ENCODE measurements at regions not wholly inside any gene's neighbourhood (a gene's known extent, or its start where the extent isn't known, plus 50 kb on each side); places are given as distances from the start of the nearest gene placed in this dataset.

DNA sequence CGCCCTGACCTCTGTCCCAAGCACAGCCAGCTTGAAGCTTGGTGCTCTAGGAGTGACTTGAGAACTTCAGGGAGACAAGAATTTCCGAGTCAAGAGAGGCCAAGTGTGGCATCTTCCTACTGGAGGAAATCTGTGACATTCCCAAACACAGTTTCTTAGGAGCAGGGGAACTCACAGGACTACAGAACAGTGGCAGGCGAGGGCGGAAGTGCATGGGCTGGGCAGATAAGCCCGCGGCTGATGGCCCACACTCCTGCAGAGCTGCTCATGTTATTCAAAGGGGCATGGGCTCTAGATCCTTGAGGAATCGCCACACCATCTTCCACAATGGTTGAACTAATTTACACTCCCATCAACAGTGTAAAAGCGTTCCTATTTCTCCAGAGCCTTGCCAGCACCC is 168.8 kb downstream of the KATNAL1 start:
- peaks cover 0 to 2% of the 10 kb centered on the region in 2 experiments; a peak in 2 of 5 replicates for H3K4me1 ChIP-seq (replicated peaks in 1 of 2; ENCODE audit: control insufficient read depth in 2 of 2, insufficient read depth in 2 of 2, low read length in 2 of 2)
- H3K79me2 ChIP-seq (ENCODE audit: control insufficient read depth, insufficient read depth, low read length) = no peaks in the 10 kb centered on the region
- ChIA-PET CTCF (ENCODE audit: low intra/inter-chr PET ratio) (no interaction called here), POLR2A (interaction anchor here (0.8 kb wide), 1 partner anchor 361 kb away, joined by 3 read pairs; no protein-coding TSS in a partner anchor)
- no peak overlapping the region for H2AFZ ChIP-seq (ENCODE audit: low read depth, low read length)
- H3K9me3 ChIP-seq (replicated peaks; ENCODE audit: control insufficient read depth, insufficient read depth, low read depth, low read length) = no peaks in the 10 kb centered on the region
- in situ Hi-C loops (cut with MboI) (loop anchor here (25.0 kb wide), 1 partner anchor 199 kb away; no protein-coding TSS in a partner anchor), intact Hi-C loops (cut with micrococcal nuclease) (no loop called here)
- peaks cover 5 to 32% of the 10 kb centered on the region in 2 experiments for H3K27me3 ChIP-seq (ENCODE audit: control insufficient read depth in 2 of 2, insufficient read depth in 2 of 2, low read length in 2 of 2)
- no peak overlapping the region for H3K27ac ChIP-seq (ENCODE audit: extremely low read depth, low read depth, low read length)
- ATAC-seq = peak; percentile 36; the same call in 1 of the 3 replicates
- BruUV-seq (replicated peaks) = no TSS peak
- H3K36me3 ChIP-seq (ENCODE audit: control insufficient read depth, insufficient read depth, low read length) = no peaks in the 10 kb centered on the region
- DNase-seq (ENCODE audit: extremely low read depth in 1 of 4, low spot score in 3 of 4) = no peak
- 0% methylated on average over 7 of the region's 8 CpGs for WGBS (ENCODE audit: insufficient coverage, low coverage, missing lambda C conversion rate)
- TF ChIP-seq SMARCA5 (IDR thresholded peaks at IDR 0.05) (no peak), GABPA (tag; conservative IDR thresholded peaks at IDR 0.05; ENCODE audit: low read depth) (0 out of 2 replicates have a peak, but pooled peaks have one; percentile 23), ARID1B (IDR thresholded peaks at IDR 0.05) (peak; percentile 42), RCOR1 (IDR thresholded peaks at IDR 0.05; ENCODE audit: borderline replicate concordance in 1 of 2, low read depth in 2 of 2, low read length in 2 of 2) (no peak), CBFA2T3 (IDR thresholded peaks at IDR 0.05) (0 out of 2 replicates have a peak, but pooled peaks have one; percentile 23), TCF3 (CRISPR knock-in tag; IDR thresholded peaks at IDR 0.05) (0 out of 2 replicates have a peak, but pooled peaks have one; percentile 17), SPI1 (IDR thresholded peaks at IDR 0.05; ENCODE audit: borderline replicate concordance, low read depth, low read length) (peak; percentile 30; the same call in 1 of the 2 replicates)
- no peak overlapping the region for H3K4me2 ChIP-seq (ENCODE audit: insufficient read depth, low read length)
- no peaks in the 10 kb centered on the region for H3K9me1 ChIP-seq (ENCODE audit: control insufficient read depth, insufficient read depth, low read length)
- no peak for FAIRE-seq
- H3K9ac ChIP-seq (ENCODE audit: insufficient read depth in 1 of 2, low read depth in 2 of 2, low read length in 2 of 2) = no peak overlapping the region
- H3K4me3 ChIP-seq = no peak overlapping the region
- no peaks in the 10 kb centered on the region for H4K20me1 ChIP-seq (replicated peaks; ENCODE audit: control insufficient read depth, insufficient read depth, low read length)

- no peaks in the 10 kb centered on the region for H4K20me1 ChIP-seq (replicated peaks; ENCODE audit: control insufficient read depth, insufficient read depth, low read length)
- in situ Hi-C loops (cut with MboI) (loop anchor here (25.0 kb wide), 1 partner anchor 201 kb away; no protein-coding TSS in a partner anchor), intact Hi-C loops (cut with micrococcal nuclease) (no loop called here)
- H3K4me3 ChIP-seq = no peak overlapping the region
- CTCF ChIA-PET (ENCODE audit: low intra/inter-chr PET ratio) = no interaction called here
- H3K79me2 ChIP-seq (ENCODE audit: control insufficient read depth, insufficient read depth, low read length) = no peaks in the 10 kb centered on the region
- no peaks in the 10 kb centered on the region for H3K9me3 ChIP-seq (replicated peaks; ENCODE audit: control insufficient read depth, insufficient read depth, low read depth, low read length)
- H2AFZ ChIP-seq (ENCODE audit: low read depth, low read length) = no peak overlapping the region
- H3K4me2 ChIP-seq (ENCODE audit: insufficient read depth, low read length) = no peak overlapping the region
- H3K9me1 ChIP-seq (ENCODE audit: control insufficient read depth, insufficient read depth, low read length) = no peaks in the 10 kb centered on the region
- no TSS peak for BruUV-seq (replicated peaks)
- FAIRE-seq (no peak), ATAC-seq (no peak), DNase-seq (ENCODE audit: extremely low read depth in 1 of 4, low spot score in 3 of 4) (no peak)
- no peaks in the 10 kb centered on the region for H3K36me3 ChIP-seq (ENCODE audit: control insufficient read depth, insufficient read depth, low read length)
- no peak overlapping the region for H3K9ac ChIP-seq (ENCODE audit: insufficient read depth in 1 of 2, low read depth in 2 of 2, low read length in 2 of 2)
- peaks cover 5 to 32% of the 10 kb centered on the region in 2 experiments for H3K27me3 ChIP-seq (ENCODE audit: control insufficient read depth in 2 of 2, insufficient read depth in 2 of 2, low read length in 2 of 2)
- WGBS (ENCODE audit: insufficient coverage, low coverage, missing lambda C conversion rate) = no CpG with 5 or more reads among the region's 5 CpGs
- H3K27ac ChIP-seq (ENCODE audit: extremely low read depth, low read depth, low read length) = no peak overlapping the region
- TF ChIP-seq SMAD3 (CRISPR knock-in tag; conservative IDR thresholded peaks at IDR 0.05) (no peak), CHCHD3 (CRISPR knock-in tag; IDR thresholded peaks at IDR 0.05) (no peak)
- POLR2A ChIA-PET = no interaction called here
- peaks cover 0 to 12% of the 10 kb centered on the region in 2 experiments; a peak in 3 of 5 replicates for H3K4me1 ChIP-seq (replicated peaks in 1 of 2; ENCODE audit: control insufficient read depth in 2 of 2, insufficient read depth in 2 of 2, low read length in 2 of 2)
Observed at GRCh38 chr13:30135868-30136267, 171.5 kb downstream of the KATNAL1 start.
